SU-DHL-6 (cell line): ENCODE measurements at regions not wholly inside any gene's neighbourhood (a gene's known extent, or its start where the extent isn't known, plus 50 kb on each side); places are given as distances from the start of the nearest gene placed in this dataset.

ENCODE experiments used
- CTCF ChIP-seq: fragments of 200-600 bp; sonication (generic); IDR thresholded peaks from one replicate; pipeline ENCODE4 v1.5.1; 2017; ENCODE audit warnings: antibody characterized with exemption, mild to moderate bottlenecking, low read length, moderate library complexity; ENCODE audit not compliant: insufficient read depth, poor library complexity, severe bottlenecking
- EZH2phosphoT487 ChIP-seq: fragments of 200-600 bp; sonication (generic), shearing (Covaris generic); conservative IDR thresholded peaks from 2 replicates; pipeline ENCODE4 v1.6.1; 2018; ENCODE audit warnings: mild to moderate bottlenecking, antibody characterized with exemption, low read length, moderate library complexity, mixed read lengths

- TF ChIP-seq CTCF (no peak), EZH2phosphoT487 (no peak)
These were observed 441.8 kb downstream of the RPS24 start for GRCh38 chr10:78475437-78475836.
